Activated T-helper 1 cell treated with anti-CD3 and anti-CD28 coated beads, Interleukin-12 subunit alpha, Interleukin-12 subunit beta, Interleukin-2, Interleukin-4 antibody, amounts not matched to agents 30 ng/mL and 10 ng/mL and 1 ng/mL, durations not matched to agents 14 hours and 24 hours and 36 hours (primary cell): ENCODE measurements at regions not wholly inside any gene's neighbourhood (a gene's known extent, or its start where the extent isn't known, plus 50 kb on each side); places are given as distances from the start of the nearest gene placed in this dataset.
"Not testable (repeated sequence)": the region's sequence is repeated elsewhere in the genome, so short reads cannot be mapped to it uniquely, and the experiment has no call there.

Source experiments
- DNase-seq: peaks from one replicate; pipeline ENCODE4 v3.0.0; 2021; ENCODE audit warnings: low spot score
- H3K27ac Mint-ChIP-seq: one replicate; pipeline ENCODE4 v1.8.0; 2021; ENCODE audit warnings: mild to moderate bottlenecking, mixed read lengths
- H3K27me3 Mint-ChIP-seq: one replicate; pipeline ENCODE4 v1.8.0; 2022; ENCODE audit warnings: mild to moderate bottlenecking, moderate library complexity, mixed read lengths; ENCODE audit not compliant: insufficient read depth
- H3K36me3 Mint-ChIP-seq: one replicate; pipeline ENCODE4 v1.8.0; 2021; ENCODE audit warnings: low read depth, mixed read lengths
- H3K4me1 Mint-ChIP-seq: one replicate; pipeline ENCODE4 v1.8.0; 2021; ENCODE audit warnings: low read depth, mixed read lengths
- H3K4me3 Mint-ChIP-seq: one replicate; pipeline ENCODE4 v1.8.0; 2021; ENCODE audit warnings: mild to moderate bottlenecking, moderate library complexity, mixed read lengths
- H3K9me3 Mint-ChIP-seq: one replicate; pipeline ENCODE4 v1.8.0; 2021; ENCODE audit warnings: mixed read lengths
- intact Hi-C: fragments of 100-400 bp; cut with micrococcal nuclease; formaldehyde crosslinking; loops from one replicate; pipeline ENCODE4 v1.15.1; 2024

- Mint-ChIP-seq H3K36me3 (no peaks in the 10 kb centered on the region), H3K27me3 (no peaks in the 10 kb centered on the region), H3K4me1 (no peaks in the 10 kb centered on the region), H3K4me3 (no peak overlapping the region), H3K9me3 (no peaks in the 10 kb centered on the region), H3K27ac (no peak overlapping the region)
- DNase-seq, result no peak
- intact Hi-C loops, result no loop called here
These were observed 65.6 kb upstream of the IRX2 start for GRCh38 chr5:2817031-2817603.

- H3K9me3 Mint-ChIP-seq, result no peaks in the 10 kb centered on the region
- H3K4me3 Mint-ChIP-seq, result no peak overlapping the region
- no peak for DNase-seq
- no peaks in the 10 kb centered on the region for H3K4me1 Mint-ChIP-seq
- no peak overlapping the region for H3K27ac Mint-ChIP-seq
- H3K27me3 Mint-ChIP-seq, result no peaks in the 10 kb centered on the region
- intact Hi-C loops, result no loop called here
- no peaks in the 10 kb centered on the region for H3K36me3 Mint-ChIP-seq
These were observed 62.2 kb upstream of the IRX2 start for GRCh38 chr5:2813678-2814077.

GRCh38 chr5:2810644-2811043 is 59.2 kb upstream of the IRX2 start:
- Mint-ChIP-seq H3K9me3 (peaks cover 10% of the 10 kb centered on the region), H3K27me3 (no peaks in the 10 kb centered on the region), H3K36me3 (no peaks in the 10 kb centered on the region), H3K4me3 (no peak overlapping the region), H3K27ac (no peak overlapping the region), H3K4me1 (no peaks in the 10 kb centered on the region)
- intact Hi-C loops, result no loop called here
- no peak for DNase-seq

- H3K27ac Mint-ChIP-seq, intact Hi-C loops, H3K4me3 Mint-ChIP-seq, H3K4me1 Mint-ChIP-seq, DNase-seq, H3K27me3 Mint-ChIP-seq, H3K36me3 Mint-ChIP-seq, H3K9me3 Mint-ChIP-seq: not testable (repeated sequence)
These were observed 55.8 kb upstream of the IRX2 start for GRCh38 chr5:2807244-2807643.

GRCh38 chr5:2806176-2806575 is 54.7 kb upstream of the IRX2 start:
- H3K4me3 Mint-ChIP-seq, result no peak overlapping the region
- no peaks in the 10 kb centered on the region for H3K36me3 Mint-ChIP-seq
- DNase-seq, result no peak
- H3K9me3 Mint-ChIP-seq, result peaks cover 10% of the 10 kb centered on the region
- intact Hi-C loops, result no loop called here
- H3K27ac Mint-ChIP-seq, result no peak overlapping the region
- no peaks in the 10 kb centered on the region for H3K4me1 Mint-ChIP-seq
- H3K27me3 Mint-ChIP-seq, result no peaks in the 10 kb centered on the region

GRCh38 chr5:2805080-2805479 is 53.6 kb upstream of the IRX2 start:
- no peaks in the 10 kb centered on the region for H3K4me1 Mint-ChIP-seq
- DNase-seq, result no peak
- no peaks in the 10 kb centered on the region for H3K36me3 Mint-ChIP-seq
- H3K9me3 Mint-ChIP-seq, result peaks cover 10% of the 10 kb centered on the region
- H3K27me3 Mint-ChIP-seq, result no peaks in the 10 kb centered on the region
- H3K4me3 Mint-ChIP-seq, result no peak overlapping the region
- H3K27ac Mint-ChIP-seq, result no peak overlapping the region
- intact Hi-C loops, result no loop called here

GRCh38 chr5:2803751-2804150 is 52.3 kb upstream of the IRX2 start:
- Mint-ChIP-seq H3K36me3 (no peaks in the 10 kb centered on the region), H3K9me3 (peaks cover 10% of the 10 kb centered on the region), H3K4me3 (no peak overlapping the region), H3K27me3 (no peaks in the 10 kb centered on the region), H3K27ac (no peak overlapping the region), H3K4me1 (no peaks in the 10 kb centered on the region)
- no peak for DNase-seq
- intact Hi-C loops, result no loop called here

- no peak for DNase-seq
- Mint-ChIP-seq H3K36me3 (no peaks in the 10 kb centered on the region), H3K4me1 (no peaks in the 10 kb centered on the region), H3K27ac (no peak overlapping the region), H3K4me3 (no peak overlapping the region), H3K9me3 (peaks cover 4% of the 10 kb centered on the region), H3K27me3 (no peaks in the 10 kb centered on the region)
- intact Hi-C loops, result no loop called here
These were observed 51.4 kb upstream of the IRX2 start for GRCh38 chr5:2802693-2803365.

GRCh38 chr5:2801577-2802525 is 50.4 kb upstream of the IRX2 start:
- no peak for DNase-seq
- no peak overlapping the region for H3K4me3 Mint-ChIP-seq
- no peaks in the 10 kb centered on the region for H3K36me3 Mint-ChIP-seq
- no peaks in the 10 kb centered on the region for H3K27me3 Mint-ChIP-seq
- H3K4me1 Mint-ChIP-seq, result no peaks in the 10 kb centered on the region
- intact Hi-C loops, result no loop called here
- no peak overlapping the region for H3K27ac Mint-ChIP-seq
- no peaks in the 10 kb centered on the region for H3K9me3 Mint-ChIP-seq
